Liver (tissue), 7 donors: ENCODE measurements at regions not wholly inside any gene's neighbourhood (a gene's known extent, or its start where the extent isn't known, plus 50 kb on each side); places are given as distances from the start of the nearest gene placed in this dataset.
A peak's percentile ranks its signal among the peaks of the same experiment; 100 is the strongest.
"Not testable (repeated sequence)": the region's sequence is repeated elsewhere in the genome, so short reads cannot be mapped to it uniquely, and the experiment has no call there.

Experiments used
- DNase-seq: peaks from one replicate; pipeline ENCODE4 v3.0.0-alpha.2; 2017; ENCODE audit warnings: low spot score
- H3K27ac ChIP-seq, 2 donors: one replicate each; pipeline ENCODE4 v1.7.0; 2013; ENCODE audit warnings: inconsistent platforms in 2 of 2, low read length in 2 of 2, control low read depth in 1 of 2, low read depth in 1 of 2, mild to moderate bottlenecking in 1 of 2
- H3K27me3 ChIP-seq, 4 donors: one replicate each; pipeline versions ENCODE4 v1.6.1 to v1.7.0; 2013; ENCODE audit warnings: low read length in 3 of 4, inconsistent platforms in 1 of 4, mild to moderate bottlenecking in 1 of 4, moderate library complexity in 1 of 4; ENCODE audit not compliant: control insufficient read depth in 4 of 4, insufficient read depth in 4 of 4
- H3K36me3 ChIP-seq, 4 donors: one replicate each; pipeline versions ENCODE4 v1.6.1 to v1.7.0; 2013; ENCODE audit warnings: low read length in 3 of 4, mild to moderate bottlenecking in 3 of 4, low read depth in 1 of 4, moderate library complexity in 1 of 4; ENCODE audit not compliant: control insufficient read depth in 4 of 4, insufficient read depth in 3 of 4
- H3K4me1 ChIP-seq, 4 donors: one replicate each; pipeline versions ENCODE4 v1.6.1 to v1.7.0; 2013; ENCODE audit warnings: low read length in 3 of 4, mild to moderate bottlenecking in 3 of 4, moderate library complexity in 1 of 4; ENCODE audit not compliant: control insufficient read depth in 4 of 4, insufficient read depth in 4 of 4
- H3K4me3 ChIP-seq, 3 donors: one replicate each; pipeline versions ENCODE4 v1.6.1 to v1.7.0; 2013; ENCODE audit warnings: low read length in 3 of 3, control low read depth in 1 of 3, low read depth in 1 of 3, mild to moderate bottlenecking in 1 of 3
- H3K9ac ChIP-seq, 2 donors: one replicate each; pipeline ENCODE4 v1.7.0; 2013; ENCODE audit warnings: low read length in 2 of 2, mild to moderate bottlenecking in 2 of 2, moderate library complexity in 2 of 2, control low read depth in 1 of 2, low read depth in 1 of 2
- H3K9me3 ChIP-seq, 4 donors: one replicate each; pipeline versions ENCODE4 v1.6.1 to v1.7.0; 2013; ENCODE audit warnings: low read length in 3 of 4; ENCODE audit not compliant: control insufficient read depth in 4 of 4
- EGR1 ChIP-seq, 2 donors: IDR thresholded peaks; 2 replicates each; pipeline ENCODE4 v1.6.1; 2016 to 2018; ENCODE audit warnings: antibody characterized with exemption in 2 of 2, low read depth in 2 of 2
- FOXA2 ChIP-seq: IDR thresholded peaks from 2 replicates; pipeline ENCODE4 v1.6.1; 2016; ENCODE audit warnings: antibody characterized with exemption
- GABPA ChIP-seq, 2 donors: IDR thresholded peaks in 1 of 2; conservative IDR thresholded peaks in 1 of 2; 2 replicates each; pipeline ENCODE4 v1.6.1; 2016; ENCODE audit warnings: antibody characterized with exemption in 2 of 2, mild to moderate bottlenecking in 1 of 2, moderate library complexity in 1 of 2
- HNF4A ChIP-seq, 2 donors: conservative IDR thresholded peaks; 2 replicates each; pipeline ENCODE4 v1.6.1; 2016; ENCODE audit warnings: antibody characterized with exemption in 2 of 2, mild to moderate bottlenecking in 2 of 2
- HNF4G ChIP-seq: IDR thresholded peaks from 2 replicates; pipeline ENCODE4 v1.6.1; 2016; ENCODE audit warnings: antibody characterized with exemption
- JUND ChIP-seq, 2 donors: IDR thresholded peaks; 2 replicates each; pipeline ENCODE4 v1.6.1; 2016; ENCODE audit warnings: antibody characterized with exemption in 2 of 2
- NR2F2 ChIP-seq: IDR thresholded peaks from 2 replicates; pipeline ENCODE4 v1.6.1; 2016; ENCODE audit warnings: antibody characterized with exemption
- RAD21 ChIP-seq, 2 donors: IDR thresholded peaks; 2 replicates each; pipeline ENCODE4 v1.6.1; 2016; ENCODE audit warnings: antibody characterized with exemption in 2 of 2, mild to moderate bottlenecking in 2 of 2
- RXRA ChIP-seq, 2 donors: IDR thresholded peaks; 2 replicates each; pipeline ENCODE4 v1.6.1; 2017 to 2018; ENCODE audit warnings: antibody characterized with exemption in 2 of 2, mild to moderate bottlenecking in 1 of 2
- SP1 ChIP-seq: IDR thresholded peaks from 2 replicates; pipeline ENCODE4 v1.6.1; 2018; ENCODE audit warnings: antibody characterized with exemption, mild to moderate bottlenecking
- TAF1 ChIP-seq: conservative IDR thresholded peaks from 2 replicates; pipeline ENCODE4 v1.6.1; 2016; ENCODE audit warnings: antibody characterized with exemption, mild to moderate bottlenecking
- YY1 ChIP-seq: IDR thresholded peaks from 2 replicates; pipeline ENCODE4 v1.6.1; 2016; ENCODE audit warnings: antibody characterized with exemption, mild to moderate bottlenecking
- WGBS: extraction: QIAGEN DNeasy Blood & Tissue Kit; methylation state at CpG from one replicate; pipeline ENCODE4 v1.1.7; 2013; 5-methylcytosine and 5-hydroxymethylcytosine counted together
- TF ChIP-seq, protein P1 (sequence below): IDR thresholded peaks from 2 replicates; pipeline ENCODE4 v1.6.1; 2016; ENCODE audit warnings: antibody characterized with exemption
- TF ChIP-seq, protein P2 (sequence below): IDR thresholded peaks from 2 replicates; pipeline ENCODE4 v1.6.1; 2016; ENCODE audit warnings: antibody characterized with exemption
- TF ChIP-seq, protein P3 (sequence below): IDR thresholded peaks from 2 replicates; pipeline ENCODE4 v1.6.1; 2016; ENCODE audit warnings: antibody characterized with exemption, mild to moderate bottlenecking
- TF ChIP-seq, protein P4 (sequence below): IDR thresholded peaks from 2 replicates; pipeline ENCODE4 v1.6.1; 2016; ENCODE audit warnings: antibody characterized with exemption
- donor health status: healthy.
- donor health status: healthy.
- donor health status: healthy.
- donor health status: healthy.

DNA sequence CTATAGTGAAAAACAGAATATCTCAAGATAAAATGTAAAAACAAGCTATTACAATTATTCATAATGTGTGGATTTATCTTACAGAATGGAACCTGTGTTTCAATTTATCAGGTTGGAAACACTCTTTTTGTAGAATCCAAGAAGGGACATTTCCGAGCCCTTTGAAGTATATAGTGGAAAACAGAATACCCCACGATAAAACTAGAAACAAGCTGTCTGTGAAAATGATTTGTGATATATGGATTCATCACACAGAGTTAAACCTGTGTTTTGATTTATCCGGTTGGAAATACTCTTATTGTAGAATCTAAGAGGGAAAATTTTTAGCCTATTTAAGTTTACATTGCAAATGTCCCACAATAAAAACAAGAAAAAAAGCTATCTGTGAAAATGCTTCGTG, 388.2 kb downstream of the PRDM9 start:
- Histone ChIP-seq H3K9me3 (peaks cover 0 to 9% (median 0%) of the 10 kb centered on the region in 4 donors), H3K27ac (no peak overlapping the region), H3K4me3 (no peak overlapping the region), H3K36me3 (no peaks in the 10 kb centered on the region), H3K4me1 (no peaks in the 10 kb centered on the region), H3K9ac (no peak overlapping the region), H3K27me3 (no peaks in the 10 kb centered on the region)
- no peak for DNase-seq
- TF ChIP-seq RXRA (IDR thresholded peaks at IDR 0.05) (no peak), YY1 (no peak), JUND (IDR thresholded peaks at IDR 0.05) (no peak), HNF4G (no peak), FOXA2 (no peak), GABPA (IDR thresholded peaks at IDR 0.05 in 1 of 2, conservative IDR thresholded peaks at IDR 0.05 in 1 of 2) (no peak), HNF4A (conservative IDR thresholded peaks at IDR 0.05) (no peak), TAF1 (no peak), SP1 (no peak), RAD21 (IDR thresholded peaks at IDR 0.05) (no peak), NR2F2 (no peak)
- TF ChIP-seq, protein P1, sequence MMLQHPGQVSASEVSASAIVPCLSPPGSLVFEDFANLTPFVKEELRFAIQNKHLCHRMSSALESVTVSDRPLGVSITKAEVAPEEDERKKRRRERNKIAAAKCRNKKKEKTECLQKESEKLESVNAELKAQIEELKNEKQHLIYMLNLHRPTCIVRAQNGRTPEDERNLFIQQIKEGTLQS: no peak
- TF ChIP-seq, protein P2, sequence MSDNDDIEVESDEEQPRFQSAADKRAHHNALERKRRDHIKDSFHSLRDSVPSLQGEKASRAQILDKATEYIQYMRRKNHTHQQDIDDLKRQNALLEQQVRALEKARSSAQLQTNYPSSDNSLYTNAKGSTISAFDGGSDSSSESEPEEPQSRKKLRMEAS: no peak
- TF ChIP-seq, protein P3, sequence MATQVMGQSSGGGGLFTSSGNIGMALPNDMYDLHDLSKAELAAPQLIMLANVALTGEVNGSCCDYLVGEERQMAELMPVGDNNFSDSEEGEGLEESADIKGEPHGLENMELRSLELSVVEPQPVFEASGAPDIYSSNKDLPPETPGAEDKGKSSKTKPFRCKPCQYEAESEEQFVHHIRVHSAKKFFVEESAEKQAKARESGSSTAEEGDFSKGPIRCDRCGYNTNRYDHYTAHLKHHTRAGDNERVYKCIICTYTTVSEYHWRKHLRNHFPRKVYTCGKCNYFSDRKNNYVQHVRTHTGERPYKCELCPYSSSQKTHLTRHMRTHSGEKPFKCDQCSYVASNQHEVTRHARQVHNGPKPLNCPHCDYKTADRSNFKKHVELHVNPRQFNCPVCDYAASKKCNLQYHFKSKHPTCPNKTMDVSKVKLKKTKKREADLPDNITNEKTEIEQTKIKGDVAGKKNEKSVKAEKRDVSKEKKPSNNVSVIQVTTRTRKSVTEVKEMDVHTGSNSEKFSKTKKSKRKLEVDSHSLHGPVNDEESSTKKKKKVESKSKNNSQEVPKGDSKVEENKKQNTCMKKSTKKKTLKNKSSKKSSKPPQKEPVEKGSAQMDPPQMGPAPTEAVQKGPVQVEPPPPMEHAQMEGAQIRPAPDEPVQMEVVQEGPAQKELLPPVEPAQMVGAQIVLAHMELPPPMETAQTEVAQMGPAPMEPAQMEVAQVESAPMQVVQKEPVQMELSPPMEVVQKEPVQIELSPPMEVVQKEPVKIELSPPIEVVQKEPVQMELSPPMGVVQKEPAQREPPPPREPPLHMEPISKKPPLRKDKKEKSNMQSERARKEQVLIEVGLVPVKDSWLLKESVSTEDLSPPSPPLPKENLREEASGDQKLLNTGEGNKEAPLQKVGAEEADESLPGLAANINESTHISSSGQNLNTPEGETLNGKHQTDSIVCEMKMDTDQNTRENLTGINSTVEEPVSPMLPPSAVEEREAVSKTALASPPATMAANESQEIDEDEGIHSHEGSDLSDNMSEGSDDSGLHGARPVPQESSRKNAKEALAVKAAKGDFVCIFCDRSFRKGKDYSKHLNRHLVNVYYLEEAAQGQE: no peak
- 74% methylated on average over 4 of the region's 4 CpGs for WGBS

DNA sequence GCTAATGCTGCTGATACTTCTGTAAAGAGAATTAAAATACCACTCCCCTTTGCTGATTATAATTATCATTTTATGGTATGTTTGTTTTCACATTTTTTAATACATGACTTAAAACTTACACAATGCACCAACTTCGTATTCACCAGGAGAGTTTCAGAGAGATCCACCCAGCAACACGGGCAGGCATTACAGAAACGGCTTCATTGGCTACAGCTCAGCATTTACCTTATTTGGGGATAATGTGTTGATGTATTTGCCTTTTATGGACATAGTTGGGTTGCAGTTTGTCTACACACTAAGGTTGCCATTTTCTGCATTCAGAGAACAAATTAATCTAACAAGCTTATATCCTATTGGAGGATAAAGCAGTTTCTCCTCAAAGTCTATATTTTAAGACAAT, 423.6 kb downstream of the PRDM9 start:
- no peak for DNase-seq
- Histone ChIP-seq H3K27ac (no peak overlapping the region), H3K9me3 (peaks cover 0 to under 1% (median 0%) of the 10 kb centered on the region in 4 donors), H3K4me3 (no peak overlapping the region), H3K36me3 (no peaks in the 10 kb centered on the region), H3K4me1 (no peaks in the 10 kb centered on the region), H3K27me3 (no peaks in the 10 kb centered on the region), H3K9ac (no peak overlapping the region)
- TF ChIP-seq, protein P2: no peak
- TF ChIP-seq NR2F2: no peak
- TF ChIP-seq SP1: no peak
- TF ChIP-seq, protein P3: no peak
- TF ChIP-seq RXRA (IDR thresholded peaks at IDR 0.05): no peak
- TF ChIP-seq, protein P1: no peak
- TF ChIP-seq FOXA2: no peak
- no peak for TF ChIP-seq HNF4G
- no peak for TF ChIP-seq TAF1
- TF ChIP-seq, protein P4, sequence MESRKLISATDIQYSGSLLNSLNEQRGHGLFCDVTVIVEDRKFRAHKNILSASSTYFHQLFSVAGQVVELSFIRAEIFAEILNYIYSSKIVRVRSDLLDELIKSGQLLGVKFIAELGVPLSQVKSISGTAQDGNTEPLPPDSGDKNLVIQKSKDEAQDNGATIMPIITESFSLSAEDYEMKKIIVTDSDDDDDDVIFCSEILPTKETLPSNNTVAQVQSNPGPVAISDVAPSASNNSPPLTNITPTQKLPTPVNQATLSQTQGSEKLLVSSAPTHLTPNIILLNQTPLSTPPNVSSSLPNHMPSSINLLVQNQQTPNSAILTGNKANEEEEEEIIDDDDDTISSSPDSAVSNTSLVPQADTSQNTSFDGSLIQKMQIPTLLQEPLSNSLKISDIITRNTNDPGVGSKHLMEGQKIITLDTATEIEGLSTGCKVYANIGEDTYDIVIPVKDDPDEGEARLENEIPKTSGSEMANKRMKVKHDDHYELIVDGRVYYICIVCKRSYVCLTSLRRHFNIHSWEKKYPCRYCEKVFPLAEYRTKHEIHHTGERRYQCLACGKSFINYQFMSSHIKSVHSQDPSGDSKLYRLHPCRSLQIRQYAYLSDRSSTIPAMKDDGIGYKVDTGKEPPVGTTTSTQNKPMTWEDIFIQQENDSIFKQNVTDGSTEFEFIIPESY: no peak
- no peak for TF ChIP-seq EGR1 (IDR thresholded peaks at IDR 0.05; ENCODE audit: low read depth in 2 of 2)
- TF ChIP-seq GABPA (IDR thresholded peaks at IDR 0.05 in 1 of 2, conservative IDR thresholded peaks at IDR 0.05 in 1 of 2): no peak
- no peak for TF ChIP-seq RAD21 (IDR thresholded peaks at IDR 0.05)
- 70% methylated on average over 3 of the region's 3 CpGs for WGBS

DNA sequence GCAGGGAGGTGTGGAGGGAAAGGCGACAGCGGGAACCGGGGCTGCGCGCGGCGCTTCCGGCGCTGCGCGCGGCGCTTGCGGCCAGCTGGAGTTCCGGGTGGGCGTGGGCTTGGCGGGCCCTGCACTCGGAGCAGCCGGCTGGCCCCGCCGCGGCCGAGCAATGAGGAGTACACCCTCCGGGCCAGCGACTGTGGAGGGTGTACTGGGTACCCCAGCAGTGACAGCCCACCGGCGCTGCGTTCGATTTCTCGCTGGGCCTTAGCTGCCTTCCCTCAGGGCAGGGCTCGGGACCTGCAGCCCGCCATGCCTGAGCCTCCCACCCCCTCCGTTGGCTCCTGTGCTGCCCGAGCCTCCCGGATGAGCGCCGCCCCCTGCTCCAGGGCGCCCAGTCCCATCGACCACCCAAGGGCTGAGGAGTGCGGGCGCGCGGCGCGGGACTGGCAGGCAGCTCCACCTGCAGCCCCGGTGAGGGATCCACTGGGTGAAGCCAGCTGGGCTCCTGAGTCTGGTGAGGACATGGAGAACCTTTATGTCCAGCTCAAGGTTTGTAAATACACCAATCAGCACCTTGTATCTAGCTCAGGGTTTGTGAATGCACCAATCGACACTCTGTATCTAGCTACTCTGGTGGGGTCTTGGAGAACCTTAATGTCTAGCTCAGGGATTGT, 444.0 kb downstream of the PRDM9 start:
- not testable (repeated sequence) for H3K9ac ChIP-seq, H3K4me1 ChIP-seq, H3K27me3 ChIP-seq, H3K9me3 ChIP-seq, H3K36me3 ChIP-seq, H3K27ac ChIP-seq, DNase-seq
- 80% methylated on average over 47 of the region's 47 CpGs for WGBS
- H3K4me3 ChIP-seq: peak overlapping the region in 1 of 3 donors; percentile 8
